Central memory CD4-positive, alpha-beta T cell (primary cell): ENCODE measurements at regions not wholly inside any gene's neighbourhood (a gene's known extent, or its start where the extent isn't known, plus 50 kb on each side); places are given as distances from the start of the nearest gene placed in this dataset.

ENCODE experiments used
- DNase-seq: peaks from one replicate; pipeline ENCODE4 v3.0.0; 2022

- DNase-seq: no peak
Measured at GRCh38 chr15:70319466-70319865, 221.7 kb upstream of the TLE3 start.

GRCh38 chr15:70318594-70319465, 221.1 kb upstream of the TLE3 start:
- no peak for DNase-seq

- no peak for DNase-seq
Measured at GRCh38 chr15:70316059-70316600, 218.4 kb upstream of the TLE3 start.

- DNase-seq: no peak
Measured at GRCh38 chr15:70315431-70315830, 217.7 kb upstream of the TLE3 start.

GRCh38 chr15:70314688-70315087, 217.0 kb upstream of the TLE3 start:
- DNase-seq: no peak

- no peak for DNase-seq
Measured at GRCh38 chr15:70314018-70314354, 216.3 kb upstream of the TLE3 start.

GRCh38 chr15:70313099-70314017, 215.6 kb upstream of the TLE3 start:
- DNase-seq: no peak

- DNase-seq: no peak
Measured at GRCh38 chr15:70311821-70312220, 214.1 kb upstream of the TLE3 start.

GRCh38 chr15:70309716-70310115, 212.0 kb upstream of the TLE3 start:
- DNase-seq: no peak

GRCh38 chr15:70308735-70309434, 211.2 kb upstream of the TLE3 start:
- no peak for DNase-seq

- DNase-seq: no peak
Measured at GRCh38 chr15:70308011-70308734, 210.5 kb upstream of the TLE3 start.

- DNase-seq: no peak
Measured at GRCh38 chr15:70306582-70306981, 208.9 kb upstream of the TLE3 start.

- DNase-seq: no peak
Measured at GRCh38 chr15:70306081-70306480, 208.4 kb upstream of the TLE3 start.

- DNase-seq: no peak
Measured at GRCh38 chr15:70303981-70304380, 206.3 kb upstream of the TLE3 start.

GRCh38 chr15:70302360-70302759, 204.6 kb upstream of the TLE3 start:
- DNase-seq: no peak

GRCh38 chr15:70301396-70301795, 203.7 kb upstream of the TLE3 start:
- no peak for DNase-seq

- peak; percentile 68 for DNase-seq
Measured at GRCh38 chr15:70299931-70300869, 202.5 kb upstream of the TLE3 start.

- no peak for DNase-seq
Measured at GRCh38 chr15:70297465-70298058, 199.8 kb upstream of the TLE3 start.

- no peak for DNase-seq
Measured at GRCh38 chr15:70294731-70295305, 197.1 kb upstream of the TLE3 start.
